K562 (cell line): ENCODE measurements at regions not wholly inside any gene's neighbourhood (a gene's known extent, or its start where the extent isn't known, plus 50 kb on each side); places are given as distances from the start of the nearest gene placed in this dataset.

Experiments
- MAZ ChIP-seq, 2 experiments: fragments of 450-650 bp in 1 of 2; sonication (generic) in 1 of 2; formaldehyde crosslinking; IDR thresholded peaks in 1 of 2; conservative IDR thresholded peaks in 1 of 2; 2 replicates each; pipeline versions ENCODE4 v1.4.0 to v1.5.0; 2020; ENCODE audit warnings: mild to moderate bottlenecking in 1 of 2, missing genetic modification reagents in 1 of 2
- NR2C1 ChIP-seq, 2 experiments: fragments of 450-650 bp; IDR thresholded peaks; 2 replicates each; pipeline ENCODE4 v1.6.1; 2017; ENCODE audit warnings: mild to moderate bottlenecking in 2 of 2, antibody characterized with exemption in 1 of 2, inconsistent platforms in 1 of 2, missing compliant biosample characterization in 1 of 2, missing genetic modification characterization in 1 of 2
- SAFB ChIP-seq: fragments of 200-400 bp; formaldehyde crosslinking; IDR thresholded peaks from 2 replicates; pipeline ENCODE4 v1.6.1; 2017; ENCODE audit warnings: low read depth, low read length, borderline replicate concordance
- SMARCC2 ChIP-seq: fragments of 450-650 bp; IDR thresholded peaks from 2 replicates; pipeline ENCODE4 v1.6.1; 2017; ENCODE audit warnings: antibody characterized with exemption, moderate library complexity, mild to moderate bottlenecking, low read depth
- XRCC4 ChIP-seq: IDR thresholded peaks from one replicate; pipeline ENCODE4 v1.6.1; 2011; ENCODE audit not compliant: insufficient read depth, insufficient read length; ENCODE audit errors: extremely low read depth
- YY1 ChIP-seq, 3 experiments: IDR thresholded peaks; 2 replicates each; pipeline ENCODE4 v1.6.1; 2011; ENCODE audit warnings: low read length in 2 of 3, mild to moderate bottlenecking in 2 of 3, moderate library complexity in 2 of 3, borderline replicate concordance in 1 of 3, control low read depth in 1 of 3, low read depth in 1 of 3; ENCODE audit not compliant: insufficient read depth in 3 of 3, insufficient replicate concordance in 2 of 3, control insufficient read depth in 1 of 3, insufficient read length in 1 of 3; ENCODE audit errors: extremely low read depth in 1 of 3
- ZEB2 ChIP-seq: fragments of 450-650 bp; IDR thresholded peaks from 2 replicates; pipeline ENCODE4 v1.6.1; 2016
- ZFP1 ChIP-seq: fragments of 450-650 bp; formaldehyde crosslinking; IDR thresholded peaks from 2 replicates; pipeline ENCODE4 v1.4.0; 2020; ENCODE audit warnings: mild to moderate bottlenecking, mixed read lengths
- ZZZ3 ChIP-seq: fragments of 450-650 bp; IDR thresholded peaks from 2 replicates; pipeline ENCODE4 v1.6.1; 2016; ENCODE audit warnings: antibody characterized with exemption, mild to moderate bottlenecking, moderate library complexity
- TF ChIP-seq, protein P1 (sequence below), 3 experiments: IDR thresholded peaks in 2 of 3; conservative IDR thresholded peaks in 1 of 3; 2 replicates each; pipeline ENCODE4 v1.5.1; 2011 to 2012; ENCODE audit warnings: low read length in 3 of 3, mild to moderate bottlenecking in 3 of 3, control low read depth in 2 of 3, improper control_type of control experiment in 1 of 3, inconsistent platforms in 1 of 3, low read depth in 1 of 3, mixed read lengths in 1 of 3, moderate library complexity in 1 of 3; ENCODE audit not compliant: insufficient read depth in 2 of 3
- TF ChIP-seq, protein P2 (sequence below): fragments of 250-450 bp; sonication (Bioruptor Pico); IDR thresholded peaks from 2 replicates; pipeline ENCODE4 v1.8.0; 2021; ENCODE audit warnings: mild to moderate bottlenecking, moderate library complexity

DNA sequence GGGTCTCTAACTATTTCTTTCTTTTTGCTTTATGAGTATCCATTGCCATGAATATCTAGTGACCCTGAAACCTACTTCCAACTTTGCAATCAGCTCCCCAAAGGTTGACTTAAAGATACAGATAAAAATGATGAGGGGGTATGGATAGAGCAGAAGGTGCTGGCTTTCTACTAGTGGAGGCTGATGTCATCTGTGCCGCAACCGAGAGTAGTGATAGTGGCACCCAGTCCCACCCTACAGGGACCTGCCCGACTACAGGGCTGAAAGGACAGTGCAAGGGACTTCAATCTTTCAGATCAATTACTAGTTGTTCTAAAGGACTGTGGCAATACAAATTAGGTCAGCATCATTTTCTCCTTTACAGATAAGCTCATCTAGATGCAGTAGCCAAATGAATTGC is 806.0 kb downstream of the VRK1 start:
- TF ChIP-seq SMARCC2 (no peak), SAFB (no peak), ZEB2 (no peak), YY1 (IDR thresholded peaks at IDR 0.05; ENCODE audit: borderline replicate concordance in 1 of 3, control insufficient read depth in 1 of 3, extremely low read depth in 1 of 3, insufficient read depth in 3 of 3, insufficient read length in 1 of 3, insufficient replicate concordance in 2 of 3, low read depth in 1 of 3, low read length in 2 of 3) (no peak), ZFP1 (CRISPR knock-in tag) (no peak), MAZ (CRISPR knock-in tag; conservative IDR thresholded peaks at IDR 0.05 in 1 of 2, IDR thresholded peaks at IDR 0.05 in 1 of 2) (no peak), NR2C1 (IDR thresholded peaks at IDR 0.05) (no peak), NR2C1 (tag; IDR thresholded peaks at IDR 0.05) (no peak), XRCC4 (no peak), ZZZ3 (no peak)
- TF ChIP-seq, protein P1, sequence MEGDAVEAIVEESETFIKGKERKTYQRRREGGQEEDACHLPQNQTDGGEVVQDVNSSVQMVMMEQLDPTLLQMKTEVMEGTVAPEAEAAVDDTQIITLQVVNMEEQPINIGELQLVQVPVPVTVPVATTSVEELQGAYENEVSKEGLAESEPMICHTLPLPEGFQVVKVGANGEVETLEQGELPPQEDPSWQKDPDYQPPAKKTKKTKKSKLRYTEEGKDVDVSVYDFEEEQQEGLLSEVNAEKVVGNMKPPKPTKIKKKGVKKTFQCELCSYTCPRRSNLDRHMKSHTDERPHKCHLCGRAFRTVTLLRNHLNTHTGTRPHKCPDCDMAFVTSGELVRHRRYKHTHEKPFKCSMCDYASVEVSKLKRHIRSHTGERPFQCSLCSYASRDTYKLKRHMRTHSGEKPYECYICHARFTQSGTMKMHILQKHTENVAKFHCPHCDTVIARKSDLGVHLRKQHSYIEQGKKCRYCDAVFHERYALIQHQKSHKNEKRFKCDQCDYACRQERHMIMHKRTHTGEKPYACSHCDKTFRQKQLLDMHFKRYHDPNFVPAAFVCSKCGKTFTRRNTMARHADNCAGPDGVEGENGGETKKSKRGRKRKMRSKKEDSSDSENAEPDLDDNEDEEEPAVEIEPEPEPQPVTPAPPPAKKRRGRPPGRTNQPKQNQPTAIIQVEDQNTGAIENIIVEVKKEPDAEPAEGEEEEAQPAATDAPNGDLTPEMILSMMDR (IDR thresholded peaks at IDR 0.05 in 2 of 3, conservative IDR thresholded peaks at IDR 0.05 in 1 of 3; ENCODE audit: insufficient read depth in 2 of 3, low read depth in 1 of 3, low read length in 3 of 3) = no peak
- TF ChIP-seq, protein P2, sequence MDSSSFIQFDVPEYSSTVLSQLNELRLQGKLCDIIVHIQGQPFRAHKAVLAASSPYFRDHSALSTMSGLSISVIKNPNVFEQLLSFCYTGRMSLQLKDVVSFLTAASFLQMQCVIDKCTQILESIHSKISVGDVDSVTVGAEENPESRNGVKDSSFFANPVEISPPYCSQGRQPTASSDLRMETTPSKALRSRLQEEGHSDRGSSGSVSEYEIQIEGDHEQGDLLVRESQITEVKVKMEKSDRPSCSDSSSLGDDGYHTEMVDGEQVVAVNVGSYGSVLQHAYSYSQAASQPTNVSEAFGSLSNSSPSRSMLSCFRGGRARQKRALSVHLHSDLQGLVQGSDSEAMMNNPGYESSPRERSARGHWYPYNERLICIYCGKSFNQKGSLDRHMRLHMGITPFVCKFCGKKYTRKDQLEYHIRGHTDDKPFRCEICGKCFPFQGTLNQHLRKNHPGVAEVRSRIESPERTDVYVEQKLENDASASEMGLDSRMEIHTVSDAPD = no peak
